ENCODE measurements at regions not wholly inside any gene's neighbourhood (a gene's known extent, or its start where the extent isn't known, plus 50 kb on each side); places are given as distances from the start of the nearest gene placed in this dataset.

- no peak for TF ChIP-seq CTCF (IDR thresholded peaks at IDR 0.05)
- no peak for TF ChIP-seq POLR2A (IDR thresholded peaks at IDR 0.05)
Measured at GRCh38 chr13:42379241-42379640, 107.3 kb downstream of the AKAP11 start.
